ENCODE measurements at regions not wholly inside any gene's neighbourhood (a gene's known extent, or its start where the extent isn't known, plus 50 kb on each side); places are given as distances from the start of the nearest gene placed in this dataset.

DNA sequence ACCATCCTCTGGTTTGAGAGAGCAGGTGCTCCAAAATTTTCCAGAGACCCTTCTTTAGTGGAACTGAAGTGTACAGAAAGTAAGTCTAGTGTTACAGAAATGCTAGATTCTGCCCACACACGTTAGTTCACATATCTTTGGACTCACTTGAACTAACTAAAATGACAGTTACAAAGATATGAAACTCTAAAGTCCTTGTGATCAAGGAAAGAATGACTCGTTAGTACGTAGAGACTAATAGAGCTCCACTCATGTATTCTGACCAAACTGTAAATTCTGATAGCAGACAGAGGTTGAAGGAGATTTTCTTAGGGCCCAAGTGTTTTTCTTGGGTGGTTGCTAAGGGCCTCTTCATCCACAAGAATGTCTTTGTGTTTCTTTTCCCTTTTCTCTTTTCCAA, 491.5 kb upstream of the B3GALT2 start:
- TF ChIP-seq, protein P1, sequence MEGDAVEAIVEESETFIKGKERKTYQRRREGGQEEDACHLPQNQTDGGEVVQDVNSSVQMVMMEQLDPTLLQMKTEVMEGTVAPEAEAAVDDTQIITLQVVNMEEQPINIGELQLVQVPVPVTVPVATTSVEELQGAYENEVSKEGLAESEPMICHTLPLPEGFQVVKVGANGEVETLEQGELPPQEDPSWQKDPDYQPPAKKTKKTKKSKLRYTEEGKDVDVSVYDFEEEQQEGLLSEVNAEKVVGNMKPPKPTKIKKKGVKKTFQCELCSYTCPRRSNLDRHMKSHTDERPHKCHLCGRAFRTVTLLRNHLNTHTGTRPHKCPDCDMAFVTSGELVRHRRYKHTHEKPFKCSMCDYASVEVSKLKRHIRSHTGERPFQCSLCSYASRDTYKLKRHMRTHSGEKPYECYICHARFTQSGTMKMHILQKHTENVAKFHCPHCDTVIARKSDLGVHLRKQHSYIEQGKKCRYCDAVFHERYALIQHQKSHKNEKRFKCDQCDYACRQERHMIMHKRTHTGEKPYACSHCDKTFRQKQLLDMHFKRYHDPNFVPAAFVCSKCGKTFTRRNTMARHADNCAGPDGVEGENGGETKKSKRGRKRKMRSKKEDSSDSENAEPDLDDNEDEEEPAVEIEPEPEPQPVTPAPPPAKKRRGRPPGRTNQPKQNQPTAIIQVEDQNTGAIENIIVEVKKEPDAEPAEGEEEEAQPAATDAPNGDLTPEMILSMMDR (IDR thresholded peaks at IDR 0.05; ENCODE audit: poor library complexity), result no peak
- TF ChIP-seq EZH2 (IDR thresholded peaks at IDR 0.05; ENCODE audit: borderline replicate concordance) (no peak), EZH2phosphoT487 (IDR thresholded peaks at IDR 0.05; ENCODE audit: low read depth, severe bottlenecking, unreplicated experiment) (no peak)
